ENCODE measurements at regions not wholly inside any gene's neighbourhood (a gene's known extent, or its start where the extent isn't known, plus 50 kb on each side); places are given as distances from the start of the nearest gene placed in this dataset.

- H3K4me2 ChIP-seq (ENCODE audit: control insufficient read depth, extremely low read depth, insufficient read depth, low read depth, low read length), result no peak overlapping the region
- no peak overlapping the region for H3K9ac ChIP-seq (ENCODE audit: control insufficient read depth, extremely low read depth, insufficient read depth, low read length)
- H3K9me3 ChIP-seq (ENCODE audit: control insufficient read depth, low read depth, low read length), result no peaks in the 10 kb centered on the region
- dilution Hi-C loops (cut with MboI; ENCODE audit: extremely low pct_ligation_motif_present, low sequenced_read_pairs), result no loop called here
- TF ChIP-seq CTCF (optimal IDR thresholded peaks at IDR 0.05 in 1 of 3, IDR thresholded peaks at IDR 0.05 in 1 of 3, conservative IDR thresholded peaks at IDR 0.05 in 1 of 3; ENCODE audit: extremely low read depth in 1 of 3, insufficient read depth in 2 of 3, low read length in 3 of 3) (no peak), EZH2 (IDR thresholded peaks at IDR 0.05; ENCODE audit: low read length) (no peak)
- no peaks in the 10 kb centered on the region for H3K9me1 ChIP-seq (ENCODE audit: control insufficient read depth, extremely low read depth, insufficient read depth, low read length)
- no peak for DNase-seq (ENCODE audit: low read depth, low spot score)
- no peak overlapping the region for H3K27ac ChIP-seq (ENCODE audit: control insufficient read depth, insufficient read depth, low read length)
- no peak overlapping the region for H3K4me3 ChIP-seq (ENCODE audit: control insufficient read depth in 2 of 3, extremely low read depth in 1 of 3, insufficient read depth in 2 of 3, low read depth in 1 of 3, low read length in 3 of 3)
- no peaks in the 10 kb centered on the region for H4K20me1 ChIP-seq (ENCODE audit: control insufficient read depth, extremely low read depth, insufficient read depth, low read length)
- no peak overlapping the region for H2AFZ ChIP-seq (ENCODE audit: control insufficient read depth, low read length)
- no peaks in the 10 kb centered on the region for H3K79me2 ChIP-seq (ENCODE audit: control insufficient read depth, insufficient read depth, low read length)
- H3K27me3 ChIP-seq (ENCODE audit: control insufficient read depth, extremely low read depth, insufficient read depth, low read length), result no peaks in the 10 kb centered on the region
- H3K36me3 ChIP-seq (ENCODE audit: control insufficient read depth in 2 of 2, extremely low read depth in 1 of 2, insufficient read depth in 2 of 2, low read length in 2 of 2), result no peaks in the 10 kb centered on the region
- H3K4me1 ChIP-seq (ENCODE audit: control insufficient read depth, extremely low read depth, insufficient read depth, low read length), result no peaks in the 10 kb centered on the region
- FAIRE-seq, result no peak
These were observed 83.5 kb upstream of the IKZF1 start for GRCh38 chr7:50221028-50221427.

DNA sequence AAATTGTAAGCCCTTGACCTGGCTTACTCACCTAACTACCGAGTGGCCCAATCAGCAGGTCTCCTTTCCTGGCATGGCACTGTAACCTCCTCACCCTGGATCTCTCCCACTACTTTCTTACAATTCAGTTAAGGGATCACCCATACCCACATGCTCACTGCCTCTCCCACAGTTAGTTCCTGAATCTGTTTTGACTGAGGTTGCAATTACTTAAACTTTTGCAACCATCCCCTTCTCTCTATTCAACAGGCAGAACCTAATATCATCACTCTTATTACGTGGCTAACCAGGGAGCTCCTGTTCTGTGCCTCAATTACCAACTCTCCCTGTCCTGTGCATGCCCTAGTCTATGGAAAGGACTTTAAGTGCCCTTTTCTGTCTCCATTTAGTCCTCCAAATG lies 84.2 kb upstream of the IKZF1 start:
- FAIRE-seq, result no peak
- dilution Hi-C loops (cut with MboI; ENCODE audit: extremely low pct_ligation_motif_present, low sequenced_read_pairs), result no loop called here
- Histone ChIP-seq H3K27ac (ENCODE audit: control insufficient read depth, insufficient read depth, low read length) (no peak overlapping the region), H3K4me3 (ENCODE audit: control insufficient read depth in 2 of 3, extremely low read depth in 1 of 3, insufficient read depth in 2 of 3, low read depth in 1 of 3, low read length in 3 of 3) (no peak overlapping the region), H3K9ac (ENCODE audit: control insufficient read depth, extremely low read depth, insufficient read depth, low read length) (no peak overlapping the region), H3K4me1 (ENCODE audit: control insufficient read depth, extremely low read depth, insufficient read depth, low read length) (no peaks in the 10 kb centered on the region), H3K9me1 (ENCODE audit: control insufficient read depth, extremely low read depth, insufficient read depth, low read length) (no peaks in the 10 kb centered on the region), H3K4me2 (ENCODE audit: control insufficient read depth, extremely low read depth, insufficient read depth, low read depth, low read length) (no peak overlapping the region), H3K36me3 (ENCODE audit: control insufficient read depth in 2 of 2, extremely low read depth in 1 of 2, insufficient read depth in 2 of 2, low read length in 2 of 2) (no peaks in the 10 kb centered on the region), H4K20me1 (ENCODE audit: control insufficient read depth, extremely low read depth, insufficient read depth, low read length) (no peaks in the 10 kb centered on the region), H3K9me3 (ENCODE audit: control insufficient read depth, low read depth, low read length) (no peaks in the 10 kb centered on the region), H3K79me2 (ENCODE audit: control insufficient read depth, insufficient read depth, low read length) (no peaks in the 10 kb centered on the region), H3K27me3 (ENCODE audit: control insufficient read depth, extremely low read depth, insufficient read depth, low read length) (no peaks in the 10 kb centered on the region), H2AFZ (ENCODE audit: control insufficient read depth, low read length) (no peak overlapping the region)
- TF ChIP-seq CTCF (optimal IDR thresholded peaks at IDR 0.05 in 1 of 3, IDR thresholded peaks at IDR 0.05 in 1 of 3, conservative IDR thresholded peaks at IDR 0.05 in 1 of 3; ENCODE audit: extremely low read depth in 1 of 3, insufficient read depth in 2 of 3, low read length in 3 of 3) (no peak), EZH2 (IDR thresholded peaks at IDR 0.05; ENCODE audit: low read length) (no peak)
- no peak for DNase-seq (ENCODE audit: low read depth, low spot score)

Measured in keratinocyte (primary cell).